ENCODE measurements at regions not wholly inside any gene's neighbourhood (a gene's known extent, or its start where the extent isn't known, plus 50 kb on each side); places are given as distances from the start of the nearest gene placed in this dataset.
"Not testable (repeated sequence)": the region's sequence is repeated elsewhere in the genome, so short reads cannot be mapped to it uniquely, and the experiment has no call there.

DNA sequence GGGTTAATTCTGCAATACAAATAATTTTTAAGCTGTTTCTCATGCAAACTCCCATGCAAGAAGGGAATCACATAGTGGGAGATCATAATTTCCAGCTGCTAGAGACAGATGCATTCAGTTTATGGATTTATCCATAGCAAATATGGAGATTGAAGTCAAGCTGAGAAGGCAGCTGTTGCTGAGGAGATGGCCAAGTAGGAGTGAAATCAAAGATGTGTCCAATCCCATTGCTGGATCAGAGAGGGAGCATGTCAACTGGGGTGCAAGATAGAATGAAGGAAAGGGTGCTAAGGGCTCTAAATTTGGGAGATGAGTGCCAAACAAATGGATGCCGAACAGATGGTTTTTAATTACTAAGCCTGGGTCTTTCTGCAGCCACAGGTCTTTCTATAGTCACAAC lies 504.5 kb downstream of the NFIB start:
- no peak for DNase-seq

- no peak for DNase-seq
Measured at GRCh38 chr9:13807118-13807517, 506.8 kb downstream of the NFIB start.

DNA sequence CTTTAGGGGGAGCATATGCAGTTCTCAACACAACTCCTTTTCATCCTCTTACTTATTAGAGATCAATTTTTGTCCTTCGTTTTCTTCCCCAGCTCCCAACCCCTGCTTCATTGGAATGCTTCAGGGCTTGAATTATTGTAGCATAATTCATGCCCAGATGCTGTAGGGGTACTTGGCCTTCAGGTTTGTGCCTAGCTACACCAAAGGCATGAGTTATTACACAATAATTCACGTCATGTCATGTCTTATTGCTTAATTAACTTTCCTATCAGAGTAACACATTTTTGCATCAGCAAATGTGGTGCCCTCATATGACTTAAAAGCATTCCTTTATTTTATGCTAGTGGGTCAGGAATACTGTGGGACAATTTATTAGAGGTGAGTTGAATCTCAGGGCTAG lies 507.2 kb downstream of the NFIB start:
- DNase-seq = no peak

DNA sequence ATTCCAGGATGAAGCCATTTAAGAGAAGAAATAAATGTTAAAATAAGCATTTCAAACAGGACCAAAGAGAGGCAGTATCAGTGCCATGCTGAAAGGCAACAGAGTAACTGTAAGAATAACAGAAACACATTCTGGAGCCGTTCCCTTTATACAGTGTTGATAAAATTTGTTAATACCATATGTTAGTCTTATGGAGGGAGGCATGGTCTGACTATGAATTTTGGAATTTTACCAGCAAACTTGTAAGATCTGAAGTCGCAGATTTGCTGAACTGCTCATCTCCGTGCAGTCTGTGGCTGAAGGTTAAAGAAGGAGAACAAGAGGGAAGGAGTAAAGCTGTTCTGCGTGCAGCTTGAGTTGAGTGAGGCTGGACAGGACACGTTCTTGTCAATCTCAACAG lies 508.4 kb downstream of the NFIB start:
- DNase-seq = no peak

GRCh38 chr9:13804532-13804931 lies 509.4 kb downstream of the NFIB start:
- no peak for DNase-seq

- no peak for DNase-seq
Measured at GRCh38 chr9:13800776-13801175, 513.2 kb downstream of the NFIB start.

DNA sequence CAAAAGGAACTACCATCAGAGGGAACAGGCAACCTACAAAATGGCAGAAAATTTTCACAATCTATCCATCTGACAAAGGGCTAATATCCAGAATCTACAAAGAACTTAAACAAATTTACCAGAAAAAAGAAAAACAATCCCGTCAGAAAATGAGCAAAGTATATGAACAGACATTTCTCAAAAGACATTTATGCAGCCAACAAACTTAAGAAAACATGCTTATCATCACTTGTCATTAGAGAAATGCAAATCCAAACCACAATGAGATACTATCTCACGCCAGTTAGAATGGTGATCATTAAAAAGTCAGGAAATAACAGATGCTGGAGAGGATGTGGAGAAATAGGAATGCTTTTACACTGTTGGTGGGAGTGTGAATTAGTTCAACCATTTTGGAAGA lies 516.2 kb downstream of the NFIB start:
- DNase-seq = not testable (repeated sequence)

GRCh38 chr9:13791816-13792215 lies 512.3 kb upstream of the MPDZ start:
- DNase-seq = no peak

GRCh38 chr9:13790055-13790454 lies 510.6 kb upstream of the MPDZ start:
- no peak for DNase-seq

DNA sequence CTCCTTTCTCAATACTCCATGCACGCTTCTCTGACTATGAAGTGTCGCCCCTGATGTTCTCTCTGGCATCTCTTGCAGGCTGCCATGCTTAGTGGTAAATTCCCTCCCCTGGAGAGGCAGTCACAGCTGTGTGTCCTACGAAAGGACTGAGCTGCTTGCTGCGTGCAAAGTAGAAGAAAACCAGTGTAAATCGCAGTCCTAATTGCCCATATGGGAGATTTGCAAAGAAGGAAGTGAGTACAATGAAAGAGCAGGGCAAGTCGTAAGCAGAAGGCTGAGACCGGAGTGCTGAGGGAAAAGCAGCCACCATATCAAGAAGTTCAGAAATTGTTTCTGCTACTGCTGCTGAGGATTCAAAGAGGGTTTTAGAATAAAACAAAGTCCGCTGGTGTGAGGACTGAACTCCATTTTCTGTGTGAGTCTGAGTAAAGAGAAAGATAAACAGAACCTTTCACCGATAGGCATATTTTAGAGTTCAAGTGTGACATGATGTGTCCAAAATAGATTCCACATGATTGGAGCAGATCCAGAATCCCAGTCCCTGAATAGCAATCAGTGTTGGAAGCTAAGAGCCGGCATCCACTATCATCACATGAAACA lies 507.8 kb upstream of the MPDZ start:
- DNase-seq = no peak

- no peak for DNase-seq
Measured at GRCh38 chr9:13786711-13787110, 507.2 kb upstream of the MPDZ start.

DNA sequence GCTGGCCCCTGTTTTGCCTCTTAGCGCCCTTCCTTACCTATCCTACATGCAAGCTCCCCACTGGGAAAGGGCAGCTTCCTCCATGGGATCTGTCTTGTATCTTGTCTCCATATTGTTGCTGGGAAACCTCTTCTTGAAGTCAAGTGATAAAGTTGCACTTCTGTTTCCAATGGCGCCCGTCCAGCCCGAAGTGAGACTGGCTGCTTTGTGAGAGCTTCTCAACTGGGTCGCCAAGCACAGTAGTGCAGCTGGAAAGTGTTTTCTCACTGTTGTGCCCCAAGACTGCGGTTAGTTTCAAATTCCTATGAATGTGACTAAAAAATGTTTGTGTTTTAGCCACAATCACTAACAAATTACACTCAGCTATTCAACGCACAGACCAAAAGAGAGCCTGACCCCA lies 506.6 kb upstream of the MPDZ start:
- DNase-seq = no peak

GRCh38 chr9:13779106-13779505 lies 499.6 kb upstream of the MPDZ start:
- no peak for DNase-seq

DNA sequence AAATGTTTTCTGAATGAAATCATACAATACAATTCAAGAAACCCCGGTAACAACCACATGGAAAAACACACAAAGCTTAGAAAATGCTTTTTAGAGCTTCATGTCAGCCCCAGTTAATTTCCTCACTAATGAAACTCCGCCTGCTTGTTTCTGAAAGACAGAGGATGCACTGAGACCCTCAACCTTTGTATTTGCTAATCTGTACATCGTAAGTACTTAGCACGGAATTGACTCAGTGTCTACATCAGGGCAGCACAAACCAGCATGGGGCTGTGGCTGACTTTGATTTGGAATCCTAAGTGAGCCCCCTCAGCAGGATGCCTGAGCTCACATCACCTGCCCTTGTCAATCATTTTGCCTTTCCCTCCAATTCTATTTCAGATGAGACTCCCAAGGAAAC lies 499.1 kb upstream of the MPDZ start:
- DNase-seq = no peak

DNA sequence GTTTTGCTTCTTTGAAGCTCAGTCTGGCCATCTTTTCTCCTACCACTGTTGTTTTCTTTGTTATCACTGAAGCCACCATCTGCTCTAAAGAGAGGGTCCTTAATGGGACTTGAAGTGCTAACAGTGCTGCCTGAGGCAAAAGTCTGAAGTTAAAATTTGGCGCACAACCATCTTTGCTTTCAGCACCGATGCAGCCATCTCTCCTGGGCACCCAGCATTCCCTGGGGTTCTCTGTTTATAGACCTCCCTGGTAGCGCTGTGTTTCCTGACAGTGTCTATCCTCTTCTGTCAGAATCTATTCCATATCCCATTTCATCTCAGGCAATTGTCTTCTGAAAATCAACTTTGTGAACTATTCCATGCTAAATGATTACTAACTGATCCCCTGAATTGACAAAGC lies 491.5 kb upstream of the MPDZ start:
- DNase-seq = no peak

DNA sequence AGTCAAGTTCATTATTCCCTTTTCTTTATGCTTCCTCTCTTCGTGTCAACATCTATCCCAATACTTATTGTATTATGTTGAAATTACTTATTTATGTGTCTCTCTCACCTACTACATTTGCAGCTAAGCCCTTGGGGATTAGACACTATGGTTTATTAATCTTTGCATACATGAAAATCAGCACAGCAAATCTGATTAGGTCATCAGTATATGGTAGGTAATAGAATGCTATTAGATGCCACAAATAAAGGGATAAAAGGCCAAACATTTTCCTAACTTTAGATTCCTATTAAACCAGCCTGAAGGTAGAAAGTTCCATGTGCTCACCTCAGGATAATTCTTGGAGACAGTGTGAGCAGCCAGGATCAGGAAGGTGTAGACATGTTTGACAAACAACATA lies 490.1 kb upstream of the MPDZ start:
- DNase-seq = no peak

- no peak for DNase-seq
Measured at GRCh38 chr9:13769006-13769405, 489.5 kb upstream of the MPDZ start.

DNA sequence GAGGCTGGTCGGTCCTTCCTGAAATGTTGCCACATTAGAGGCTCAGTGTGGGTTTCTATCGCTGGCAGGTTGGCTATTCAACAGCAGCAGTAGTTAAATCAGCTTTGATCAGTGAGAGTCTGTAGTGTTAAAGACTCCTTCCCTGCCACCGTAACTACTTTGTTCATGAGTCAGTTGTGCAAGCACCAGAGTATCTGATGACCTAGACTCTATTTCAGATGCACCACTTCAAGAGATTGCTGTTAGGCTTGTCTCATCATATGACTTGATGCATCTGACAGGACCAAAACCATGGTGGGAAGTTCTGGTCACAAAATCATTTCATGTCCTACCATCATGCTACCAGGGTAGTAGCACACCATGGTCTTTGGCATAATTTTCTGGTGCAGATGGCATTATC lies 482.7 kb upstream of the MPDZ start:
- DNase-seq = no peak

DNA sequence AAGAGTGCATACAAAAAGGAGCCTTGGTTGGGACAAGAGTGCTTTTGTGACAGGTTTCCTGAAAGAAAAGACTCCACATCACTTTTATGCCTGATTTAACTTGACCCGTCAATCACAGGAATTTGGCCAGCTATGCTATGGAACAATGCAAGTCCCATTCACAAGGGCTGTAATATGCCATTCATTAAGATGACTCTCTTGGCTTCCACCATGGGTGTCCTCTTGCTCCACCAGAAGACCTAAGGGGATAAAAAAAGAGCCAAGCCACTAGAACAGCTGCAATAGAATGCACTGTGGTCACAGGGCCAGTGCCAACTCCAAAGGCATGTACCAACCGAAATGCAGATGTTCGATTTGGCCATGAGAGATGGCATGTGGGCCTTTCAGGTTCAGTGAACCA lies 480.1 kb upstream of the MPDZ start:
- no peak for DNase-seq

GRCh38 chr9:13758936-13759335 lies 479.4 kb upstream of the MPDZ start:
- DNase-seq = no peak

DNA sequence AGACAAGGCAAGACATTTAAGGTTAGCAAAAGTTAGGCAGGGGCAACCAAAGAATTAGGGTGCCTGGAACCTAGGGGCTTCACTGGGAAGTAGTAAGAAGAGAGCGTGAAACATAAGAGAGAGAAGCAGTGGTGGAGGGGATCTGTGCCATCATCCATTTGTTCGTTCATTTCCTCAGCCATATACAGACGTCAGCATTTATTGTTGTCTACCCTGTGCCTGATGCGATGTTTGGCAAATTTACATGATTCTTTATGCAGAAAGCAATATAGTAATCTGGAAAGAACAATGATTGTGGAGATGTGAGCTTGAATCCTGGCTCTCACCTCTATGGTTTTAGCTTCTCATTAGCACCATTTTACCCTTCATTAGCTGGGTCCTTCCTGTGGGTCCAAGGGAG lies 477.5 kb upstream of the MPDZ start:
- no peak for DNase-seq

- no peak for DNase-seq
Measured at GRCh38 chr9:13755551-13755950, 476.1 kb upstream of the MPDZ start.

DNA sequence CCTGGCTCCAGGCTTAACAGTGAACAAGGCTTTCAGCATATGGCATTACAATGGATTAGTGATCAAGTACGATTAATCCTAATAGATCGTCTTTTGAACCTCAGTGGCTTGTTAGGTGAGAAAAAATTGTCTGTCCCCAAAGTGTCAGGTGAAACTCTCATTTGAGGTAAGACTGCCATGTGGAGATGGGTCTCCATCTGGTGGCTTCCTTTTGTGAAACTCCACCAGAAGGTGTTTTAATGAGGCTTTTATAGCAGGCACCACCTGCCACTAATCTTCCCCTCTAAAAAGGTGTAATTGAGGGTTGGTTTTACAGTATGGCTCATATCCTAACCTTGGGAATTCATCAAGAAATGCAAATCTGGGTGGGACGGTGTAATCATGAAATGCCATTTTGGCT lies 471.1 kb upstream of the MPDZ start:
- no peak for DNase-seq

DNA sequence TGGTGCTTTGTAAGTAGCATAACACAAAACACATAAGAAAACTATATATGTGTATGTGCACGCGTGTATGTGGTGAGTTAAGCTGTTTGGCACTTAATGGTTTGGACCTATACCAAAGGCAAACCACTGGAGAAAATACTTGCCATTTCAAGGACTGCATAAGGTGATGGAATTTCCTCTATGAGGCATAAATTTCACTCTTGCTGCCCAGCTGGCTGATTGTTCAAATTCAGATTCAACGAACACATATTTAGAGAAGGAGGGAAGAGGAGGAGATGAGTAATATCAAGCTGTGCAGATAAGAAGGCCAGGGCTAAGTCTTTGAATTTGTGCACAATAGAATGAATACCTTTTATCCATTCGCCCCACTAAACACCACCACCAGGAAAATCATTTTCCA lies 470.6 kb upstream of the MPDZ start:
- no peak for DNase-seq

DNA sequence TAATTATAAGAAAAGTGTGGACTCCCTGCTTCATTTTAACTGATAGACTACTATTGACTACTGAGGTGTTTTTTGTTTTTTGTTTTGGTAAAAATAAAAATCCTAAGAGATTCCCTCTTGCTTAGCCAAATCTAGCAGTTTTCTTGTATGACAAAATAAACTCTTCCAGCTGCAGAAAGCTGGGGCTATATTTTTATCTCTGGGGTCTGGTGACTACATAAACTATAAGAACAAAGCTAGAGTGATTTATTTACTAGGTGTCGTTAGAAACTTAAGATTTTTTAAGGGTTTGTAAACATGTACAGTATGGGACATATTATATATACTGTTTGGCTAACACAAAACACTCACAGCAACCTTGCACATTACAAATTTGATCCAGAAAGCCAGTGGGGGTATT lies 467.4 kb upstream of the MPDZ start:
- no peak for DNase-seq
